Hepatocyte (in vitro differentiated cells): ENCODE measurements at regions not wholly inside any gene's neighbourhood (a gene's known extent, or its start where the extent isn't known, plus 50 kb on each side); places are given as distances from the start of the nearest gene placed in this dataset.

Experiments used
- EZH2 ChIP-seq: fragments of 200-600 bp; sonication (generic); IDR thresholded peaks from 2 replicates; pipeline ENCODE4 v1.6.1; 2016; ENCODE audit warnings: antibody characterized with exemption, mild to moderate bottlenecking, borderline replicate concordance
- EZH2phosphoT487 ChIP-seq: fragments of 200-600 bp; sonication (generic); IDR thresholded peaks from one replicate; pipeline ENCODE4 v1.6.1; 2018; ENCODE audit warnings: antibody characterized with exemption, mild to moderate bottlenecking, low read depth, moderate library complexity; ENCODE audit not compliant: unreplicated experiment, severe bottlenecking
- TF ChIP-seq, protein P1 (sequence below): fragments of 200-600 bp; sonication (generic); IDR thresholded peaks from 2 replicates; pipeline ENCODE4 v1.5.1; 2016; ENCODE audit warnings: antibody characterized with exemption, mild to moderate bottlenecking; ENCODE audit not compliant: poor library complexity

DNA sequence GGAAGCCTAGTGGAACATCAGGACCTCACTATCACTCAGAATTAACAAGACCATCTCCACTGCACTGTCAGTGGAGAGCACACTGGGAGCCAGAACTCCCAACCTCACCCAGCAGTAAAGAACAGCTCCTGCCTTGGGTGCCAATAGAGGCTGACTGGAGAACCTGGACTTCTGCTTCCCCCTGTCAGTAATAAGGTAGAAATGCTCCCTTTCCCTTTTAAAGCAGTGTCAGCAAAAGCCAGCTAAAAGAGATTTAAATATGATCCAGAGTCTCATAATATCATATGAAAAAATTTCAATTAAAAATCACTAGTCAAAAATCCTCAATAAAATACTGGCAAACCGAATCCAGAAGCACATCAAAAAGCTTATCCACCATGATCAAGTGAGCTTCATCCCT is 82.8 kb downstream of the SPATA19 start:
- TF ChIP-seq, protein P1, sequence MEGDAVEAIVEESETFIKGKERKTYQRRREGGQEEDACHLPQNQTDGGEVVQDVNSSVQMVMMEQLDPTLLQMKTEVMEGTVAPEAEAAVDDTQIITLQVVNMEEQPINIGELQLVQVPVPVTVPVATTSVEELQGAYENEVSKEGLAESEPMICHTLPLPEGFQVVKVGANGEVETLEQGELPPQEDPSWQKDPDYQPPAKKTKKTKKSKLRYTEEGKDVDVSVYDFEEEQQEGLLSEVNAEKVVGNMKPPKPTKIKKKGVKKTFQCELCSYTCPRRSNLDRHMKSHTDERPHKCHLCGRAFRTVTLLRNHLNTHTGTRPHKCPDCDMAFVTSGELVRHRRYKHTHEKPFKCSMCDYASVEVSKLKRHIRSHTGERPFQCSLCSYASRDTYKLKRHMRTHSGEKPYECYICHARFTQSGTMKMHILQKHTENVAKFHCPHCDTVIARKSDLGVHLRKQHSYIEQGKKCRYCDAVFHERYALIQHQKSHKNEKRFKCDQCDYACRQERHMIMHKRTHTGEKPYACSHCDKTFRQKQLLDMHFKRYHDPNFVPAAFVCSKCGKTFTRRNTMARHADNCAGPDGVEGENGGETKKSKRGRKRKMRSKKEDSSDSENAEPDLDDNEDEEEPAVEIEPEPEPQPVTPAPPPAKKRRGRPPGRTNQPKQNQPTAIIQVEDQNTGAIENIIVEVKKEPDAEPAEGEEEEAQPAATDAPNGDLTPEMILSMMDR = no peak
- no peak for TF ChIP-seq EZH2phosphoT487
- TF ChIP-seq EZH2 = no peak
